ENCODE measurements at regions not wholly inside any gene's neighbourhood (a gene's known extent, or its start where the extent isn't known, plus 50 kb on each side); places are given as distances from the start of the nearest gene placed in this dataset.

DNA sequence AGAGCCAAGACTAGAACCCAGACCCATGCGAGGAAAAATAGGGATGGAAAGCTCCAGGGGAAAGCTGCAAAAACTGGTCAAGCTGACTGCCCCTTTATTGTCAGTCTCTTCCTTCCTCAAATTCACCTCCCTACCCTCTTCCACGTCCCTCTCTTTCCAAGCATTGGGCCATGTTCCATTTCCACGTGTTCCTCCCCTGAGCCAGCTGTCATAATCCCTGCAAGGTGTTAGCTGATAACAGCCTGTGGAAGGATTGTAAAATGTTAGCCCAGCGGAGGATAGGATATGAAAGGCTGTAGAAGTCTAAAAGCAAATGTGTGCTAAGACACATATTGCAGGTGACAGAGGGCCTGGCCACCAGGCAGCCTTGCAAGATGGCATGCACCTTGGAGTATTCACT is 88.0 kb upstream of the MAX start:
- TF ChIP-seq, protein P1, sequence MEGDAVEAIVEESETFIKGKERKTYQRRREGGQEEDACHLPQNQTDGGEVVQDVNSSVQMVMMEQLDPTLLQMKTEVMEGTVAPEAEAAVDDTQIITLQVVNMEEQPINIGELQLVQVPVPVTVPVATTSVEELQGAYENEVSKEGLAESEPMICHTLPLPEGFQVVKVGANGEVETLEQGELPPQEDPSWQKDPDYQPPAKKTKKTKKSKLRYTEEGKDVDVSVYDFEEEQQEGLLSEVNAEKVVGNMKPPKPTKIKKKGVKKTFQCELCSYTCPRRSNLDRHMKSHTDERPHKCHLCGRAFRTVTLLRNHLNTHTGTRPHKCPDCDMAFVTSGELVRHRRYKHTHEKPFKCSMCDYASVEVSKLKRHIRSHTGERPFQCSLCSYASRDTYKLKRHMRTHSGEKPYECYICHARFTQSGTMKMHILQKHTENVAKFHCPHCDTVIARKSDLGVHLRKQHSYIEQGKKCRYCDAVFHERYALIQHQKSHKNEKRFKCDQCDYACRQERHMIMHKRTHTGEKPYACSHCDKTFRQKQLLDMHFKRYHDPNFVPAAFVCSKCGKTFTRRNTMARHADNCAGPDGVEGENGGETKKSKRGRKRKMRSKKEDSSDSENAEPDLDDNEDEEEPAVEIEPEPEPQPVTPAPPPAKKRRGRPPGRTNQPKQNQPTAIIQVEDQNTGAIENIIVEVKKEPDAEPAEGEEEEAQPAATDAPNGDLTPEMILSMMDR (IDR thresholded peaks at IDR 0.05), result no peak
- Histone ChIP-seq H3K9me3 (no peaks in the 10 kb centered on the region), H3K36me3 (no peaks in the 10 kb centered on the region), H3K27me3 (no peaks in the 10 kb centered on the region), H3K27ac (no peak overlapping the region), H3K4me1 (no peaks in the 10 kb centered on the region), H3K4me3 (no peak overlapping the region)
- no peak for DNase-seq (ENCODE audit: low spot score)

DNA sequence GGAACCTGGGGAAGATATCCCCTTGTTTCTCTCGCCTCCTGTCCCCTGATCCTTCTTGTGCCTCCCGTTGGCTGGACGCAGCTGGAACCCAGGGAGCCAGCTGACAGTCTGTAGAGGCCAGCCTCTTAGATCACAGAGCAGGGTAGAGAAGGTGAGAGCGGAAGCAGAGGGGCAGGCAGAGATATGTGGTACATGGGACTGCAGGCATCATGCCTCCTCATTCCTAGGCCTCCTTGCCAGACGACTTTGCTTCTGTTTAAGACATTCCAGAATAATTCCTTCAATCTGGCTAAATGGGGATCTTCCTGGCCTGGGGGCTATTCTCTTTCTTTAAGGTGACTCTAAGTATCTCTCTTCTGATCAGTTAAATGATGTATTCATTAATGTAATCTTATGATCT is 89.4 kb upstream of the MAX start:
- Histone ChIP-seq H3K4me1 (no peaks in the 10 kb centered on the region), H3K9me3 (no peaks in the 10 kb centered on the region), H3K27ac (no peak overlapping the region), H3K4me3 (no peak overlapping the region), H3K36me3 (no peaks in the 10 kb centered on the region), H3K27me3 (no peaks in the 10 kb centered on the region)
- TF ChIP-seq, protein P1 (IDR thresholded peaks at IDR 0.05), result no peak
- DNase-seq (ENCODE audit: low spot score), result no peak

DNA sequence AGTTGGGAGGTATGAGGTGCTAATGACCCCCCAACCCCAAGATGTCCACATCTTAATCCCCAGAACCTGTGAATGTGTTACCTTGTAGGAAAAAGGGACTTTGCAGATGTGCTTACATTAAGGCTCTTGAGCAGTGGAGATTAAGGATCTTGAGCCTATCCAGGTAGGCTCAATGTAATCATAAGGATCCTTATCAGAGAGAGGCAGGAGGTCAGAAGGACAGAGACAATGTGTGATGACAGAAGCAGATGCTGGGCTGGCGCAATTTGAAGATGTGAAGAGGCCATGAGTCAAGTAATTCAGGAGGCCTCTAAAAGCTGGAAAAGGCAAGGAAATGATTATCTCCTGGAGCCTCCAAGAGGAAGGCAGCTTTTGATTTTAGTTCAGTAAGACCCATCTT is 90.4 kb upstream of the MAX start:
- Histone ChIP-seq H3K4me3 (no peak overlapping the region), H3K36me3 (no peaks in the 10 kb centered on the region), H3K9me3 (no peaks in the 10 kb centered on the region), H3K4me1 (no peaks in the 10 kb centered on the region), H3K27me3 (no peaks in the 10 kb centered on the region), H3K27ac (no peak overlapping the region)
- TF ChIP-seq, protein P1 (IDR thresholded peaks at IDR 0.05), result no peak
- no peak for DNase-seq (ENCODE audit: low spot score)

DNA sequence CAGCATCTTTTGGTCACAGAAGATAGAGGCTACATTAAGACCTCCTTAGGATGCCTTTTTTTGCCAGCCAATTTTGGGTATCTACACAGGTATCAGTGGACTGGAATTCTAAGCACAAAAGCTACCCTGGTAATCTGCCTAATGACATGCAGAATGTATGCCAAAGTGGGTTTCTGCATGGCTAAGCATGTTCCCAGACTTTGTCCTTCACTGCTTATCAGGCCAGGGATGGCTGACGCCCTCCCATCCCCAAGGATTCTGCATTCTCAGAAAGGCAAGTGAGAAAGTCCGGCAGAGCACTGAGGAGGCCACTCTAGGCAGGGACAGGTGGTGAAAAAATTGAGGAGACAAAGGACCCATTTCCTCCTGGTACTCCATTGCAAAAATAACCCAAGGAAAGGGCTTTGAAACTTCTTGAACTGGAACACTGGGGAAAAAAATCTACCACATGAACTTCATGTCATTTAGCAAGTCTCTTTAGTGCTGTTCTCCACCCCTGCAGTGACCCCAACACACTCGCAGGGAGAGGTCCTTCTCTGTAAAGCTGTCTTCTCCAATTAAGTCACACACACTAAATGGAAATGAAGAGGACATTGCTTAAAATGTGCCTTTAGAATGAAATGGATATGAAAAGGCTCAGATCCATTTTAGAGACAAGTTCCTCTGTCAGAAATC is 91.7 kb upstream of the MAX start:
- Histone ChIP-seq H3K4me3 (no peak overlapping the region), H3K4me1 (no peaks in the 10 kb centered on the region), H3K27me3 (no peaks in the 10 kb centered on the region), H3K27ac (no peak overlapping the region), H3K9me3 (no peaks in the 10 kb centered on the region), H3K36me3 (no peaks in the 10 kb centered on the region)
- DNase-seq (ENCODE audit: low spot score), result no peak
- TF ChIP-seq, protein P1 (IDR thresholded peaks at IDR 0.05), result no peak

DNA sequence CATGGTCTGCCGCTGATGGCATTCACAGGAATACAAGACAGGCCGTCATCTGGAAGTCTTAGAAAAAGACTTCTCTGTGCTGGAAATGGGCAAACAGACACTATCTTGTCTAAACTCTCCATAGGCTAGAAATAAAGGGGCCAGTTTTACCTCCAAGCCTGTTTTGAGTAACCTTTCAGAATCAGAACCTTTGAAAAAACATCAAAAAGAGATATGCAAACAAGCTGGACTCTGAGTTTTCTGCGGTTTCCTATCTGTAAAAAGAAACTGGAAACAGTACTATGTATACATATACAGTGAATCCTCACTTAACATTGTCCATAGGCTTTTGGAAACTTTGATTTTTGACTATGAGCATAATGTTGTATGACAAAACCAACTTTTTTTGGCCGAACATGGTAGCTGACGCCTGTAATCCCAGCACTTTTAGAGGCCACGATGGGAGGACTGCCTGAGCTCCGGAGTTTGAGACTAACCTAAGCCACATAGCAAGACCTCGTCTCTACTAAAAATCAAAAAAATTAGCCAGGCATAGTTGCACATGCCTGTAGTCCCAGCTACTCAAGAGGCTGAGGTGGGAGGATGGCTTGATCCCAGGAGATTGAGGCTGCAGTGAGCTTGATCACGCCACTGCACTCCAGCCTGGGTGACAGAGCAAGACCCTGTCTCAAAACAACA is 92.9 kb upstream of the MAX start:
- Histone ChIP-seq H3K36me3 (no peaks in the 10 kb centered on the region), H3K9me3 (no peaks in the 10 kb centered on the region), H3K4me3 (no peak overlapping the region), H3K27ac (no peak overlapping the region), H3K27me3 (no peaks in the 10 kb centered on the region), H3K4me1 (no peaks in the 10 kb centered on the region)
- no peak for DNase-seq (ENCODE audit: low spot score)
- TF ChIP-seq, protein P1 (IDR thresholded peaks at IDR 0.05), result no peak
